ENCODE measurements at regions not wholly inside any gene's neighbourhood (a gene's known extent, or its start where the extent isn't known, plus 50 kb on each side); places are given as distances from the start of the nearest gene placed in this dataset.

GRCh38 chr19:31574251-31574973 is 225.2 kb upstream of the TSHZ3 start:
- Histone ChIP-seq H3K4me2 (no peak overlapping the region), H2AFZ (no peak overlapping the region), H3K27ac (no peak overlapping the region), H3K9me3 (ENCODE audit: low read depth) (no peaks in the 10 kb centered on the region), H4K20me1 (ENCODE audit: insufficient read depth, poor library complexity, severe bottlenecking) (no peaks in the 10 kb centered on the region), H3K79me2 (no peaks in the 10 kb centered on the region), H3K9me2 (replicated peaks; ENCODE audit: insufficient read depth) (no peaks in the 10 kb centered on the region), H3K4me1 (ENCODE audit: insufficient read depth) (no peaks in the 10 kb centered on the region), H3K36me3 (replicated peaks; ENCODE audit: insufficient read depth, low read depth) (no peaks in the 10 kb centered on the region), H3K4me3 (no peak overlapping the region), H3K27me3 (no peaks in the 10 kb centered on the region)
- 80% methylated on average over 14 of the region's 14 CpGs for WGBS (ENCODE audit: low lambda C conversion rate, missing lambda C conversion rate)
- no peak for DNase-seq (ENCODE audit: low spot score)
- TF ChIP-seq EZH2phosphoT487 (IDR thresholded peaks at IDR 0.05; ENCODE audit: low read depth, severe bottlenecking, unreplicated experiment) (no peak), EZH2 (IDR thresholded peaks at IDR 0.05; ENCODE audit: borderline replicate concordance) (no peak)

DNA sequence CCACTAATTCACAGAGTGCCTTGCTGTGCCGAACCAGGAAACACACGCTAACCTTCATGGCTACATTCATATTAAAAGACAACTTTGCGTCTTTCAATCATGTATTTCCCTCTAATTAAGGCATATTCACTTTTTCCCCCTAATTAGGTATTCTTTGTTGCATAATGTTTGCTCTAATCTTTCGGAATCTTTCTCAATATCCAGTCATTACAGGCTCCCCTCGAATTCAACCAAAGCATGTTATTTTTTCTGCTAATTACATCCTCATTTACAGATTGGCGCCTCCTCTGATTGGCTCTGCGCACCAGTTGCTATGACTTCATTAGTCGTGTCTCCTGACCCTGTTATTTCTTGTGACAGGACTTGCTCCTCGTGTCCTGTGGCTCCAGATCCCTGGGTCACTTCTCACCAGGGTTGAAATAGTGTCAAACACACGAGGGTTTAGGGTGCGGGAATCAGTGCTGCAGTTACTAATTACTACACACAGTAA is 226.7 kb upstream of the TSHZ3 start:
- no peak for DNase-seq (ENCODE audit: low spot score)
- Histone ChIP-seq H3K9me2 (replicated peaks; ENCODE audit: insufficient read depth) (no peaks in the 10 kb centered on the region), H3K9me3 (ENCODE audit: low read depth) (no peaks in the 10 kb centered on the region), H3K4me1 (ENCODE audit: insufficient read depth) (no peaks in the 10 kb centered on the region), H3K36me3 (replicated peaks; ENCODE audit: insufficient read depth, low read depth) (no peaks in the 10 kb centered on the region), H3K79me2 (no peaks in the 10 kb centered on the region), H3K4me2 (no peak overlapping the region), H3K4me3 (no peak overlapping the region), H2AFZ (no peak overlapping the region), H3K27me3 (no peaks in the 10 kb centered on the region), H3K27ac (no peak overlapping the region), H4K20me1 (ENCODE audit: insufficient read depth, poor library complexity, severe bottlenecking) (no peaks in the 10 kb centered on the region)
- 89% methylated on average over 11 of the region's 11 CpGs for WGBS (ENCODE audit: low lambda C conversion rate, missing lambda C conversion rate)
- TF ChIP-seq, protein P1, sequence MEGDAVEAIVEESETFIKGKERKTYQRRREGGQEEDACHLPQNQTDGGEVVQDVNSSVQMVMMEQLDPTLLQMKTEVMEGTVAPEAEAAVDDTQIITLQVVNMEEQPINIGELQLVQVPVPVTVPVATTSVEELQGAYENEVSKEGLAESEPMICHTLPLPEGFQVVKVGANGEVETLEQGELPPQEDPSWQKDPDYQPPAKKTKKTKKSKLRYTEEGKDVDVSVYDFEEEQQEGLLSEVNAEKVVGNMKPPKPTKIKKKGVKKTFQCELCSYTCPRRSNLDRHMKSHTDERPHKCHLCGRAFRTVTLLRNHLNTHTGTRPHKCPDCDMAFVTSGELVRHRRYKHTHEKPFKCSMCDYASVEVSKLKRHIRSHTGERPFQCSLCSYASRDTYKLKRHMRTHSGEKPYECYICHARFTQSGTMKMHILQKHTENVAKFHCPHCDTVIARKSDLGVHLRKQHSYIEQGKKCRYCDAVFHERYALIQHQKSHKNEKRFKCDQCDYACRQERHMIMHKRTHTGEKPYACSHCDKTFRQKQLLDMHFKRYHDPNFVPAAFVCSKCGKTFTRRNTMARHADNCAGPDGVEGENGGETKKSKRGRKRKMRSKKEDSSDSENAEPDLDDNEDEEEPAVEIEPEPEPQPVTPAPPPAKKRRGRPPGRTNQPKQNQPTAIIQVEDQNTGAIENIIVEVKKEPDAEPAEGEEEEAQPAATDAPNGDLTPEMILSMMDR (IDR thresholded peaks at IDR 0.05; ENCODE audit: poor library complexity), result no peak
- TF ChIP-seq EZH2 (IDR thresholded peaks at IDR 0.05; ENCODE audit: borderline replicate concordance) (no peak), EZH2phosphoT487 (IDR thresholded peaks at IDR 0.05; ENCODE audit: low read depth, severe bottlenecking, unreplicated experiment) (no peak)

DNA sequence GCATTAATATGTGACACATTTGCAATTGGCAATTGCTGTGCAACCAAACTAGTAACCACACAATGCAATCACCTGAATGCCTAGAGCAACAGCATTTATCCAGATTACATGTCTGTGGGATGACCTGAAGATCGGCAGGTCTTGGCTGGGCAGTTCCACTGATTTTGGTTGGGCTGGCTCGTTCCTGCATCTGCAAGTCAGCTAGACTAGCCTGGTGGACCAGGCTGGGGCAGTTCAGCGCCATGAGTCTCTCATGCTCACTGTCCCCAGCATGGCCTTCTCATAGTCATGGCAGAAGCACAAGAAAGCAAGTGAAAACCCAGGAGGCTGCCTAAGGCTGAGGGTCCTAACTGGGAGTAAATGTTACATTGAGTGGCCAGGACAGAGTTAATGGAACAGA is 229.1 kb upstream of the TSHZ3 start:
- Histone ChIP-seq H3K4me2 (no peak overlapping the region), H3K36me3 (replicated peaks; ENCODE audit: insufficient read depth, low read depth) (no peaks in the 10 kb centered on the region), H3K4me1 (ENCODE audit: insufficient read depth) (no peaks in the 10 kb centered on the region), H4K20me1 (ENCODE audit: insufficient read depth, poor library complexity, severe bottlenecking) (no peaks in the 10 kb centered on the region), H3K27me3 (no peaks in the 10 kb centered on the region), H3K79me2 (no peaks in the 10 kb centered on the region), H3K9me3 (ENCODE audit: low read depth) (no peaks in the 10 kb centered on the region), H3K4me3 (no peak overlapping the region), H2AFZ (no peak overlapping the region), H3K9me2 (replicated peaks; ENCODE audit: insufficient read depth) (no peaks in the 10 kb centered on the region), H3K27ac (no peak overlapping the region)
- no peak for TF ChIP-seq EZH2phosphoT487 (IDR thresholded peaks at IDR 0.05; ENCODE audit: low read depth, severe bottlenecking, unreplicated experiment)
- no peak for TF ChIP-seq EZH2 (IDR thresholded peaks at IDR 0.05; ENCODE audit: borderline replicate concordance)
- TF ChIP-seq, protein P1 (IDR thresholded peaks at IDR 0.05; ENCODE audit: poor library complexity), result no peak
- WGBS (ENCODE audit: low lambda C conversion rate, missing lambda C conversion rate), result 91% methylated on average over 3 of the region's 3 CpGs
- no peak for DNase-seq (ENCODE audit: low spot score)

DNA sequence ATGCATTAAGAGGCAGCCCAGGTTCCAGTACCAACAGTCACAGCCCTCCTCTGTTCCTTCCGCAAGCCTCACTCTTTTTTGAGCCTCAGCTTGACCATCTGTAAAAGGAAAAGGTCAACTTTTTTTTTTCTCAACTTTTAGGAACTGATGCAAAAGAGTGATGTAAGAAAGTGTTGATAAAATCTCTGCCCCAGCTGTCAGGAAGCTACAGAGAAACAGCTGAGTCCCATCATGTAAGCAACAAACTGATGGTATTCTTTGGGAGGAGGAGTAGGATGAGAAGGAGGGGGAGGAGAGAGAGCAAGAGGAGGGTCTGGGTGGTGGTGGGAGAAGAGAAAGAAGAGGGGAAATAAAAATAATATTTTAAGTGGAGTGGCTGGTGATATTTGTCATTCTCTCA is 233.9 kb upstream of the TSHZ3 start:
- WGBS (ENCODE audit: low lambda C conversion rate, missing lambda C conversion rate), result 92% methylated on average over 1 of the region's 1 CpG
- no peak for TF ChIP-seq EZH2 (IDR thresholded peaks at IDR 0.05; ENCODE audit: borderline replicate concordance)
- no peak for TF ChIP-seq EZH2phosphoT487 (IDR thresholded peaks at IDR 0.05; ENCODE audit: low read depth, severe bottlenecking, unreplicated experiment)
- TF ChIP-seq, protein P1 (IDR thresholded peaks at IDR 0.05; ENCODE audit: poor library complexity), result no peak
- Histone ChIP-seq H3K4me3 (no peak overlapping the region), H3K4me1 (ENCODE audit: insufficient read depth) (no peaks in the 10 kb centered on the region), H3K9me3 (ENCODE audit: low read depth) (no peaks in the 10 kb centered on the region), H3K9me2 (replicated peaks; ENCODE audit: insufficient read depth) (no peaks in the 10 kb centered on the region), H3K36me3 (replicated peaks; ENCODE audit: insufficient read depth, low read depth) (no peaks in the 10 kb centered on the region), H3K27me3 (no peaks in the 10 kb centered on the region), H3K4me2 (no peak overlapping the region), H2AFZ (no peak overlapping the region), H3K27ac (peak overlapping the region; percentile 15), H3K79me2 (no peaks in the 10 kb centered on the region), H4K20me1 (ENCODE audit: insufficient read depth, poor library complexity, severe bottlenecking) (no peaks in the 10 kb centered on the region)
- no peak for DNase-seq (ENCODE audit: low spot score)
